WTC11 (cell line): ENCODE measurements at regions not wholly inside any gene's neighbourhood (a gene's known extent, or its start where the extent isn't known, plus 50 kb on each side); places are given as distances from the start of the nearest gene placed in this dataset.

Experiments used
- ATAC-seq: fragments of 200-7000 bp; cut with Tn5 transposase; 2 replicates; pipeline ENCODE4 v1.10.0; 2021; ENCODE audit warnings: mild to moderate bottlenecking, moderate library complexity
- CTCF ChIA-PET: fragments of 300-600 bp; sonication (Branson Sonifier 250); formaldehyde crosslinking; loops from one replicate; lab custom pipeline; 2021; ENCODE audit warnings: antibody characterized with exemption; lab: Charles Lee
- POLR2A ChIA-PET: fragments of 350-600 bp; sonication (Branson Sonifier 250); formaldehyde crosslinking; loops from one replicate; lab custom pipeline; 2021; ENCODE audit warnings: antibody characterized with exemption; lab: Charles Lee
- DNase-seq: peaks from one replicate; pipeline ENCODE4 v3.0.0; 2021; ENCODE audit warnings: low spot score
- H3K27ac Mint-ChIP-seq: 2 replicates; pipeline ENCODE4 v1.8.0; 2021; ENCODE audit warnings: mixed read lengths
- H3K27me3 Mint-ChIP-seq: 2 replicates; pipeline ENCODE4 v1.8.0; 2021; ENCODE audit warnings: low read depth, mild to moderate bottlenecking, moderate library complexity, mixed read lengths
- H3K36me3 Mint-ChIP-seq: 2 replicates; pipeline ENCODE4 v1.8.0; 2021; ENCODE audit warnings: mixed read lengths
- H3K4me1 Mint-ChIP-seq: 2 replicates; pipeline ENCODE4 v1.8.0; 2022; ENCODE audit warnings: mixed read lengths
- H3K4me3 Mint-ChIP-seq: 2 replicates; pipeline ENCODE4 v1.8.0; 2021; ENCODE audit warnings: mild to moderate bottlenecking, moderate library complexity, mixed read lengths
- H3K9me3 Mint-ChIP-seq: 2 replicates; pipeline ENCODE4 v1.8.0; 2021; ENCODE audit warnings: mixed read lengths
- CTCF ChIP-seq: fragments of 200-600 bp; IDR thresholded peaks from 2 replicates; pipeline ENCODE4 v1.8.0; 2022; ENCODE audit warnings: antibody characterized with exemption
- E2F4 ChIP-seq: sonication (generic); formaldehyde crosslinking; IDR thresholded peaks from 2 replicates; pipeline ENCODE4 v1.8.1; 2022; ENCODE audit warnings: low read depth, mild to moderate bottlenecking, moderate library complexity, missing genetic modification reagents, borderline replicate concordance
- FOXP1 ChIP-seq: sonication (generic); formaldehyde crosslinking; IDR thresholded peaks from 2 replicates; pipeline ENCODE4 v1.8.0; 2022; ENCODE audit warnings: missing genetic modification reagents, mild to moderate bottlenecking, moderate library complexity, borderline replicate concordance
- JUN ChIP-seq: sonication (generic); formaldehyde crosslinking; IDR thresholded peaks from 2 replicates; pipeline ENCODE4 v1.8.0; 2023; ENCODE audit warnings: mild to moderate bottlenecking, missing genetic modification reagents
- MLX ChIP-seq: sonication (generic); formaldehyde crosslinking; IDR thresholded peaks from 2 replicates; pipeline ENCODE4 v1.8.1; 2023; ENCODE audit warnings: mild to moderate bottlenecking, missing genetic modification reagents, moderate library complexity
- NFYB ChIP-seq: sonication (generic); formaldehyde crosslinking; conservative IDR thresholded peaks from 2 replicates; pipeline ENCODE4 v1.8.0; 2022; ENCODE audit warnings: low read depth, missing genetic modification reagents
- NR3C1 ChIP-seq: sonication (generic); formaldehyde crosslinking; conservative IDR thresholded peaks from 2 replicates; pipeline ENCODE4 v1.8.1; 2023; ENCODE audit warnings: low read depth, mild to moderate bottlenecking, missing genetic modification reagents
- OVOL2 ChIP-seq: fragments of 250-450 bp; sonication (Bioruptor Pico); IDR thresholded peaks from 2 replicates; pipeline ENCODE4 v1.9.0; 2021; ENCODE audit warnings: mild to moderate bottlenecking, borderline replicate concordance
- SMAD4 ChIP-seq: sonication (generic); formaldehyde crosslinking; IDR thresholded peaks from 2 replicates; pipeline ENCODE4 v1.8.0; 2022; ENCODE audit warnings: mild to moderate bottlenecking, missing genetic modification reagents
- ZNF138 ChIP-seq: sonication (generic); formaldehyde crosslinking; conservative IDR thresholded peaks from 2 replicates; pipeline ENCODE4 v1.8.1; 2022; ENCODE audit warnings: mild to moderate bottlenecking, moderate library complexity, missing genetic modification reagents
- ZNF396 ChIP-seq: fragments of 250-450 bp; sonication (Bioruptor Pico); IDR thresholded peaks from 2 replicates; pipeline ENCODE4 v1.8.0; 2021; ENCODE audit warnings: mild to moderate bottlenecking, moderate library complexity, borderline replicate concordance
- ZNF425 ChIP-seq: fragments of 250-450 bp; sonication (Bioruptor Pico); conservative IDR thresholded peaks from 2 replicates; pipeline ENCODE4 v1.9.0; 2021; ENCODE audit warnings: mild to moderate bottlenecking
- TF ChIP-seq, protein P1 (sequence below): sonication (generic); formaldehyde crosslinking; IDR thresholded peaks from 2 replicates; pipeline ENCODE4 v1.8.0; 2022; ENCODE audit warnings: missing genetic modification reagents
- TF ChIP-seq, protein P2 (sequence below): sonication (generic); formaldehyde crosslinking; IDR thresholded peaks from 2 replicates; pipeline ENCODE4 v1.8.1; 2023; ENCODE audit warnings: mild to moderate bottlenecking, missing genetic modification reagents, moderate library complexity
- TF ChIP-seq, protein P3 (sequence below): fragments of 250-450 bp; sonication (Bioruptor Pico); IDR thresholded peaks from 2 replicates; pipeline ENCODE4 v1.9.0; 2021; ENCODE audit warnings: moderate library complexity, mild to moderate bottlenecking, inconsistent platforms, borderline replicate concordance
- TF ChIP-seq, protein P4 (sequence below): sonication (generic); formaldehyde crosslinking; IDR thresholded peaks from 2 replicates; pipeline ENCODE4 v1.8.1; 2022; ENCODE audit warnings: low read depth, missing genetic modification reagents, borderline replicate concordance
- TF ChIP-seq, protein P5 (sequence below): sonication (generic); formaldehyde crosslinking; conservative IDR thresholded peaks from 2 replicates; pipeline ENCODE4 v1.8.1; 2022; ENCODE audit warnings: mild to moderate bottlenecking, missing genetic modification reagents

GRCh38 chr10:5305374-5305773 is 59.4 kb upstream of the UCN3 start (continued):
- TF ChIP-seq, protein P1, sequence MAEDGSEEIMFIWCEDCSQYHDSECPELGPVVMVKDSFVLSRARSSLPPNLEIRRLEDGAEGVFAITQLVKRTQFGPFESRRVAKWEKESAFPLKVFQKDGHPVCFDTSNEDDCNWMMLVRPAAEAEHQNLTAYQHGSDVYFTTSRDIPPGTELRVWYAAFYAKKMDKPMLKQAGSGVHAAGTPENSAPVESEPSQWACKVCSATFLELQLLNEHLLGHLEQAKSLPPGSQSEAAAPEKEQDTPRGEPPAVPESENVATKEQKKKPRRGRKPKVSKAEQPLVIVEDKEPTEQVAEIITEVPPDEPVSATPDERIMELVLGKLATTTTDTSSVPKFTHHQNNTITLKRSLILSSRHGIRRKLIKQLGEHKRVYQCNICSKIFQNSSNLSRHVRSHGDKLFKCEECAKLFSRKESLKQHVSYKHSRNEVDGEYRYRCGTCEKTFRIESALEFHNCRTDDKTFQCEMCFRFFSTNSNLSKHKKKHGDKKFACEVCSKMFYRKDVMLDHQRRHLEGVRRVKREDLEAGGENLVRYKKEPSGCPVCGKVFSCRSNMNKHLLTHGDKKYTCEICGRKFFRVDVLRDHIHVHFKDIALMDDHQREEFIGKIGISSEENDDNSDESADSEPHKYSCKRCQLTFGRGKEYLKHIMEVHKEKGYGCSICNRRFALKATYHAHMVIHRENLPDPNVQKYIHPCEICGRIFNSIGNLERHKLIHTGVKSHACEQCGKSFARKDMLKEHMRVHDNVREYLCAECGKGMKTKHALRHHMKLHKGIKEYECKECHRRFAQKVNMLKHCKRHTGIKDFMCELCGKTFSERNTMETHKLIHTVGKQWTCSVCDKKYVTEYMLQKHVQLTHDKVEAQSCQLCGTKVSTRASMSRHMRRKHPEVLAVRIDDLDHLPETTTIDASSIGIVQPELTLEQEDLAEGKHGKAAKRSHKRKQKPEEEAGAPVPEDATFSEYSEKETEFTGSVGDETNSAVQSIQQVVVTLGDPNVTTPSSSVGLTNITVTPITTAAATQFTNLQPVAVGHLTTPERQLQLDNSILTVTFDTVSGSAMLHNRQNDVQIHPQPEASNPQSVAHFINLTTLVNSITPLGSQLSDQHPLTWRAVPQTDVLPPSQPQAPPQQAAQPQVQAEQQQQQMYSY (CRISPR knock-in tag), result no peak
- TF ChIP-seq, protein P2, sequence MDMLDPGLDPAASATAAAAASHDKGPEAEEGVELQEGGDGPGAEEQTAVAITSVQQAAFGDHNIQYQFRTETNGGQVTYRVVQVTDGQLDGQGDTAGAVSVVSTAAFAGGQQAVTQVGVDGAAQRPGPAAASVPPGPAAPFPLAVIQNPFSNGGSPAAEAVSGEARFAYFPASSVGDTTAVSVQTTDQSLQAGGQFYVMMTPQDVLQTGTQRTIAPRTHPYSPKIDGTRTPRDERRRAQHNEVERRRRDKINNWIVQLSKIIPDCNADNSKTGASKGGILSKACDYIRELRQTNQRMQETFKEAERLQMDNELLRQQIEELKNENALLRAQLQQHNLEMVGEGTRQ (CRISPR knock-in tag), result no peak

- peaks cover 43% of the 10 kb centered on the region for H3K9me3 Mint-ChIP-seq
- POLR2A ChIA-PET, result no interaction called here
- no peak for DNase-seq
- no peak for ATAC-seq
- H3K36me3 Mint-ChIP-seq, result 0 out of 2 replicates have a peak, but pooled peaks cover 2% of the 10 kb centered on the region
- CTCF ChIA-PET, result no interaction called here
- H3K27ac Mint-ChIP-seq, result no peak overlapping the region
- no peak overlapping the region for H3K4me3 Mint-ChIP-seq
- H3K4me1 Mint-ChIP-seq, result no peaks in the 10 kb centered on the region
- H3K27me3 Mint-ChIP-seq, result no peaks in the 10 kb centered on the region; the same call in 1 of the 2 replicates
- TF ChIP-seq E2F4, result no peak
- TF ChIP-seq FOXP1, result no peak
- no peak for TF ChIP-seq CTCF
- no peak for TF ChIP-seq SMAD4 (CRISPR knock-in tag)
- TF ChIP-seq MLX (CRISPR knock-in tag), result no peak
- no peak for TF ChIP-seq ZNF425 (CRISPR knock-in tag)
- TF ChIP-seq, protein P1 (CRISPR knock-in tag), result no peak
- TF ChIP-seq ZNF396 (CRISPR knock-in tag), result no peak
- TF ChIP-seq NFYB (CRISPR knock-in tag), result no peak
- TF ChIP-seq ZNF138 (CRISPR knock-in tag), result no peak
- TF ChIP-seq OVOL2 (CRISPR knock-in tag), result no peak
- TF ChIP-seq, protein P3, sequence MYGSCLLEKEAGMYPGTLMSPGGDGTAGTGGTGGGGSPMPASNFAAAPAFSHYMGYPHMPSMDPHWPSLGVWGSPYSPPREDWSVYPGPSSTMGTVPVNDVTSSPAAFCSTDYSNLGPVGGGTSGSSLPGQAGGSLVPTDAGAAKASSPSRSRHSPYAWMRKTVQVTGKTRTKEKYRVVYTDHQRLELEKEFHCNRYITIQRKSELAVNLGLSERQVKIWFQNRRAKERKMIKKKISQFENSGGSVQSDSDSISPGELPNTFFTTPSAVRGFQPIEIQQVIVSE (CRISPR knock-in tag), result no peak
- TF ChIP-seq, protein P4, sequence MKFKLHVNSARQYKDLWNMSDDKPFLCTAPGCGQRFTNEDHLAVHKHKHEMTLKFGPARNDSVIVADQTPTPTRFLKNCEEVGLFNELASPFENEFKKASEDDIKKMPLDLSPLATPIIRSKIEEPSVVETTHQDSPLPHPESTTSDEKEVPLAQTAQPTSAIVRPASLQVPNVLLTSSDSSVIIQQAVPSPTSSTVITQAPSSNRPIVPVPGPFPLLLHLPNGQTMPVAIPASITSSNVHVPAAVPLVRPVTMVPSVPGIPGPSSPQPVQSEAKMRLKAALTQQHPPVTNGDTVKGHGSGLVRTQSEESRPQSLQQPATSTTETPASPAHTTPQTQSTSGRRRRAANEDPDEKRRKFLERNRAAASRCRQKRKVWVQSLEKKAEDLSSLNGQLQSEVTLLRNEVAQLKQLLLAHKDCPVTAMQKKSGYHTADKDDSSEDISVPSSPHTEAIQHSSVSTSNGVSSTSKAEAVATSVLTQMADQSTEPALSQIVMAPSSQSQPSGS (CRISPR knock-in tag), result no peak
- no peak for TF ChIP-seq NR3C1
- TF ChIP-seq JUN (CRISPR knock-in tag), result no peak
- TF ChIP-seq, protein P5, sequence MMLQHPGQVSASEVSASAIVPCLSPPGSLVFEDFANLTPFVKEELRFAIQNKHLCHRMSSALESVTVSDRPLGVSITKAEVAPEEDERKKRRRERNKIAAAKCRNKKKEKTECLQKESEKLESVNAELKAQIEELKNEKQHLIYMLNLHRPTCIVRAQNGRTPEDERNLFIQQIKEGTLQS (CRISPR knock-in tag), result no peak
Observed at GRCh38 chr10:5310914-5311313, 53.9 kb upstream of the UCN3 start.
